DND-41 (cell line): ENCODE measurements at regions not wholly inside any gene's neighbourhood (a gene's known extent, or its start where the extent isn't known, plus 50 kb on each side); places are given as distances from the start of the nearest gene placed in this dataset.

Experiments used
- CTCF ChIP-seq: IDR thresholded peaks from 2 replicates; pipeline ENCODE4 v1.5.1; 2012; ENCODE audit warnings: borderline replicate concordance, low read length, moderate library complexity, mild to moderate bottlenecking; ENCODE audit not compliant: poor library complexity, severe bottlenecking; ENCODE audit errors: extremely low read depth
- EZH2 ChIP-seq: IDR thresholded peaks from 3 replicates; pipeline ENCODE4 v1.6.1; 2012; ENCODE audit warnings: borderline replicate concordance, low read depth, mild to moderate bottlenecking, moderate library complexity, low read length, inconsistent platforms; ENCODE audit not compliant: severe bottlenecking

GRCh38 chr17:37838276-37838675, 85.9 kb upstream of the TBC1D3K start:
- TF ChIP-seq CTCF (no peak), EZH2 (no peak)
